ENCODE measurements at regions not wholly inside any gene's neighbourhood (a gene's known extent, or its start where the extent isn't known, plus 50 kb on each side); places are given as distances from the start of the nearest gene placed in this dataset.

- TF ChIP-seq CTCF (IDR thresholded peaks at IDR 0.05; ENCODE audit: control extremely low read depth in 1 of 3, insufficient read depth in 1 of 3, low read depth in 1 of 3, low read length in 3 of 3) = no peak
- TF ChIP-seq EZH2 (IDR thresholded peaks at IDR 0.05; ENCODE audit: low read depth, low read length, severe bottlenecking) = no peak
- TF ChIP-seq POLR2AphosphoS5 (IDR thresholded peaks at IDR 0.05; ENCODE audit: low read depth, low read length) = no peak
- no peak for TF ChIP-seq POLR2A (IDR thresholded peaks at IDR 0.05; ENCODE audit: control extremely low read depth in 1 of 2, low read depth in 2 of 2, low read length in 2 of 2)
- TF ChIP-seq CHD2 (IDR thresholded peaks at IDR 0.05; ENCODE audit: low read length) = no peak
- no peak for TF ChIP-seq ATF2 (IDR thresholded peaks at IDR 0.05; ENCODE audit: low read length)
- TF ChIP-seq EP300 (IDR thresholded peaks at IDR 0.05; ENCODE audit: borderline replicate concordance in 1 of 2, low read depth in 2 of 2, low read length in 2 of 2) = no peak
- TF ChIP-seq USF2 (IDR thresholded peaks at IDR 0.05; ENCODE audit: low read length) = no peak
- TF ChIP-seq RFX5 (IDR thresholded peaks at IDR 0.05; ENCODE audit: borderline replicate concordance, low read depth, low read length) = no peak
- TF ChIP-seq HDAC2 (IDR thresholded peaks at IDR 0.05; ENCODE audit: borderline replicate concordance in 1 of 2, low read depth in 2 of 2, low read length in 2 of 2) = no peak
- no peak for TF ChIP-seq TAF7 (optimal IDR thresholded peaks at IDR 0.05; ENCODE audit: borderline replicate concordance, low read depth, low read length)
- no peak for TF ChIP-seq ATF3 (IDR thresholded peaks at IDR 0.05; ENCODE audit: insufficient read depth, low read depth, low read length)
These were observed 64.0 kb upstream of the TMEM168 start for GRCh38 chr7:112854169-112854568.
